ENCODE measurements at regions not wholly inside any gene's neighbourhood (a gene's known extent, or its start where the extent isn't known, plus 50 kb on each side); places are given as distances from the start of the nearest gene placed in this dataset.
A peak's percentile ranks its signal among the peaks of the same experiment; 100 is the strongest.

- H3K4me1 Mint-ChIP-seq (ENCODE audit: low read depth) = no peaks in the 10 kb centered on the region
- H3K36me3 Mint-ChIP-seq (ENCODE audit: low read depth) = no peaks in the 10 kb centered on the region
- H3K9me3 Mint-ChIP-seq = no peaks in the 10 kb centered on the region
- peaks cover 63% of the 10 kb centered on the region for H3K27me3 Mint-ChIP-seq (ENCODE audit: low read depth)
- no peak overlapping the region for H3K4me3 Mint-ChIP-seq (ENCODE audit: low read depth)
- intact Hi-C loops (cut with micrococcal nuclease) = no loop called here
- no peak overlapping the region for H3K27ac Mint-ChIP-seq
- DNase-seq (ENCODE audit: low spot score) = no peak
These were observed 191.7 kb downstream of the ARRDC4 start for GRCh38 chr15:98152156-98152555.

GRCh38 chr15:98154863-98155262 lies 194.4 kb downstream of the ARRDC4 start:
- no peak overlapping the region for H3K4me3 Mint-ChIP-seq (ENCODE audit: low read depth)
- no peaks in the 10 kb centered on the region for H3K9me3 Mint-ChIP-seq
- H3K27me3 Mint-ChIP-seq (ENCODE audit: low read depth) = peaks cover 47% of the 10 kb centered on the region
- no peak for DNase-seq (ENCODE audit: low spot score)
- no peaks in the 10 kb centered on the region for H3K36me3 Mint-ChIP-seq (ENCODE audit: low read depth)
- no peak overlapping the region for H3K27ac Mint-ChIP-seq
- intact Hi-C loops (cut with micrococcal nuclease) = no loop called here
- H3K4me1 Mint-ChIP-seq (ENCODE audit: low read depth) = peaks cover 14% of the 10 kb centered on the region

GRCh38 chr15:98155356-98155755 lies 194.9 kb downstream of the ARRDC4 start:
- Mint-ChIP-seq H3K27ac (no peak overlapping the region), H3K27me3 (ENCODE audit: low read depth) (peaks cover 43% of the 10 kb centered on the region), H3K9me3 (no peaks in the 10 kb centered on the region), H3K36me3 (ENCODE audit: low read depth) (no peaks in the 10 kb centered on the region), H3K4me1 (ENCODE audit: low read depth) (peaks cover 19% of the 10 kb centered on the region), H3K4me3 (ENCODE audit: low read depth) (no peak overlapping the region)
- no peak for DNase-seq (ENCODE audit: low spot score)
- intact Hi-C loops (cut with micrococcal nuclease) = no loop called here

- Mint-ChIP-seq H3K27ac (peak overlapping the region; percentile 34), H3K36me3 (ENCODE audit: low read depth) (no peaks in the 10 kb centered on the region), H3K9me3 (no peaks in the 10 kb centered on the region), H3K27me3 (ENCODE audit: low read depth) (peaks cover 15% of the 10 kb centered on the region), H3K4me3 (ENCODE audit: low read depth) (peak overlapping the region; percentile 19), H3K4me1 (ENCODE audit: low read depth) (peaks cover 33% of the 10 kb centered on the region)
- DNase-seq (ENCODE audit: low spot score) = peak; percentile 79
- intact Hi-C loops (cut with micrococcal nuclease) = loop anchor here (1.0 kb wide), 1 partner anchor 9 kb away; no protein-coding TSS in a partner anchor
These were observed 199.7 kb downstream of the ARRDC4 start for GRCh38 chr15:98160236-98160635.

GRCh38 chr15:98163319-98164045 lies 203.0 kb downstream of the ARRDC4 start:
- no peak for DNase-seq (ENCODE audit: low spot score)
- intact Hi-C loops (cut with micrococcal nuclease) = no loop called here
- Mint-ChIP-seq H3K27ac (no peak overlapping the region), H3K36me3 (ENCODE audit: low read depth) (no peaks in the 10 kb centered on the region), H3K9me3 (no peaks in the 10 kb centered on the region), H3K27me3 (ENCODE audit: low read depth) (peaks cover 28% of the 10 kb centered on the region), H3K4me3 (ENCODE audit: low read depth) (no peak overlapping the region), H3K4me1 (ENCODE audit: low read depth) (peaks cover 33% of the 10 kb centered on the region)

- no peak overlapping the region for H3K27ac Mint-ChIP-seq
- H3K4me1 Mint-ChIP-seq (ENCODE audit: low read depth) = peaks cover 27% of the 10 kb centered on the region
- no peaks in the 10 kb centered on the region for H3K36me3 Mint-ChIP-seq (ENCODE audit: low read depth)
- no peak for DNase-seq (ENCODE audit: low spot score)
- no peaks in the 10 kb centered on the region for H3K9me3 Mint-ChIP-seq
- H3K4me3 Mint-ChIP-seq (ENCODE audit: low read depth) = no peak overlapping the region
- peaks cover 35% of the 10 kb centered on the region for H3K27me3 Mint-ChIP-seq (ENCODE audit: low read depth)
- intact Hi-C loops (cut with micrococcal nuclease) = no loop called here
These were observed 204.1 kb downstream of the ARRDC4 start for GRCh38 chr15:98164571-98164970.

GRCh38 chr15:98164986-98165385 lies 204.5 kb downstream of the ARRDC4 start:
- intact Hi-C loops (cut with micrococcal nuclease) = no loop called here

GRCh38 chr15:98167722-98168268 lies 207.3 kb downstream of the ARRDC4 start:
- Mint-ChIP-seq H3K27me3 (ENCODE audit: low read depth) (peaks cover 51% of the 10 kb centered on the region), H3K9me3 (no peaks in the 10 kb centered on the region), H3K27ac (no peak overlapping the region), H3K36me3 (ENCODE audit: low read depth) (no peaks in the 10 kb centered on the region), H3K4me1 (ENCODE audit: low read depth) (peaks cover 13% of the 10 kb centered on the region), H3K4me3 (ENCODE audit: low read depth) (no peak overlapping the region)
- DNase-seq (ENCODE audit: low spot score) = no peak
- intact Hi-C loops (cut with micrococcal nuclease) = no loop called here

More at GRCh38 chr15:98164986-98165385, 204.5 kb downstream of the ARRDC4 start:
- H3K4me1 Mint-ChIP-seq (ENCODE audit: low read depth) = peaks cover 25% of the 10 kb centered on the region
- DNase-seq (ENCODE audit: low spot score) = no peak
- H3K9me3 Mint-ChIP-seq = no peaks in the 10 kb centered on the region
- H3K27ac Mint-ChIP-seq = no peak overlapping the region
- H3K27me3 Mint-ChIP-seq (ENCODE audit: low read depth) = peaks cover 37% of the 10 kb centered on the region
- no peaks in the 10 kb centered on the region for H3K36me3 Mint-ChIP-seq (ENCODE audit: low read depth)
- H3K4me3 Mint-ChIP-seq (ENCODE audit: low read depth) = no peak overlapping the region

- H3K36me3 Mint-ChIP-seq (ENCODE audit: low read depth) = no peaks in the 10 kb centered on the region
- no peak overlapping the region for H3K4me3 Mint-ChIP-seq (ENCODE audit: low read depth)
- intact Hi-C loops (cut with micrococcal nuclease) = loop anchor here (1.0 kb wide), 1 partner anchor 9 kb away; no protein-coding TSS in a partner anchor
- H3K4me1 Mint-ChIP-seq (ENCODE audit: low read depth) = peaks cover 7% of the 10 kb centered on the region
- peak; percentile 15 for DNase-seq (ENCODE audit: low spot score)
- H3K9me3 Mint-ChIP-seq = no peaks in the 10 kb centered on the region
- peaks cover 56% of the 10 kb centered on the region for H3K27me3 Mint-ChIP-seq (ENCODE audit: low read depth)
- H3K27ac Mint-ChIP-seq = no peak overlapping the region
These were observed 209.0 kb downstream of the ARRDC4 start for GRCh38 chr15:98169551-98169950.

- H3K9me3 Mint-ChIP-seq = no peaks in the 10 kb centered on the region
- no peak for DNase-seq (ENCODE audit: low spot score)
- no peaks in the 10 kb centered on the region for H3K36me3 Mint-ChIP-seq (ENCODE audit: low read depth)
- peaks cover 12% of the 10 kb centered on the region for H3K4me1 Mint-ChIP-seq (ENCODE audit: low read depth)
- peaks cover 49% of the 10 kb centered on the region for H3K27me3 Mint-ChIP-seq (ENCODE audit: low read depth)
- intact Hi-C loops (cut with micrococcal nuclease) = no loop called here
- no peak overlapping the region for H3K27ac Mint-ChIP-seq
- H3K4me3 Mint-ChIP-seq (ENCODE audit: low read depth) = no peak overlapping the region
These were observed 213.8 kb downstream of the ARRDC4 start for GRCh38 chr15:98174286-98174685.

- Mint-ChIP-seq H3K36me3 (ENCODE audit: low read depth) (no peaks in the 10 kb centered on the region), H3K27ac (no peak overlapping the region), H3K4me1 (ENCODE audit: low read depth) (peaks cover 9% of the 10 kb centered on the region), H3K27me3 (ENCODE audit: low read depth) (peaks cover 49% of the 10 kb centered on the region), H3K4me3 (ENCODE audit: low read depth) (no peak overlapping the region), H3K9me3 (no peaks in the 10 kb centered on the region)
- intact Hi-C loops (cut with micrococcal nuclease) = no loop called here
- DNase-seq (ENCODE audit: low spot score) = no peak
These were observed 214.3 kb downstream of the ARRDC4 start for GRCh38 chr15:98174841-98175240.

- Mint-ChIP-seq H3K27ac (no peak overlapping the region), H3K27me3 (ENCODE audit: low read depth) (peaks cover 48% of the 10 kb centered on the region), H3K9me3 (no peaks in the 10 kb centered on the region), H3K4me3 (ENCODE audit: low read depth) (no peak overlapping the region), H3K36me3 (ENCODE audit: low read depth) (no peaks in the 10 kb centered on the region), H3K4me1 (ENCODE audit: low read depth) (peaks cover 8% of the 10 kb centered on the region)
- intact Hi-C loops (cut with micrococcal nuclease) = loop anchor here (1.0 kb wide), 1 partner anchor 269 kb away; no protein-coding TSS in a partner anchor
- peak; percentile 28 for DNase-seq (ENCODE audit: low spot score)
These were observed 217.6 kb downstream of the ARRDC4 start for GRCh38 chr15:98177966-98178592.

GRCh38 chr15:98178861-98179260 lies 218.4 kb downstream of the ARRDC4 start:
- Mint-ChIP-seq H3K27me3 (ENCODE audit: low read depth) (peaks cover 48% of the 10 kb centered on the region), H3K27ac (no peak overlapping the region)

More at GRCh38 chr15:98178861-98179260, 218.4 kb downstream of the ARRDC4 start:
- intact Hi-C loops (cut with micrococcal nuclease) = loop anchor here (1.0 kb wide), 1 partner anchor 270 kb away; no protein-coding TSS in a partner anchor
- DNase-seq (ENCODE audit: low spot score) = no peak
- Mint-ChIP-seq H3K36me3 (ENCODE audit: low read depth) (no peaks in the 10 kb centered on the region), H3K9me3 (no peaks in the 10 kb centered on the region), H3K4me3 (ENCODE audit: low read depth) (no peak overlapping the region), H3K4me1 (ENCODE audit: low read depth) (peaks cover 8% of the 10 kb centered on the region)
